Suppressor macrophage treated with lipopolysaccharide for 4 hours (primary cell): ENCODE measurements at regions not wholly inside any gene's neighbourhood (a gene's known extent, or its start where the extent isn't known, plus 50 kb on each side); places are given as distances from the start of the nearest gene placed in this dataset.

Experiments
- DNase-seq: peaks from one replicate; pipeline ENCODE4 v3.0.0-alpha.2; 2020

- DNase-seq: no peak
Observed at GRCh38 chr2:3059141-3059925, 318.3 kb downstream of the EIPR1 start.

- DNase-seq: no peak
Observed at GRCh38 chr2:3054066-3054465, 323.6 kb downstream of the EIPR1 start.

- DNase-seq: no peak
Observed at GRCh38 chr2:3051266-3051665, 326.4 kb downstream of the EIPR1 start.

GRCh38 chr2:3046170-3046865 lies 331.3 kb downstream of the EIPR1 start:
- no peak for DNase-seq

- no peak for DNase-seq
Observed at GRCh38 chr2:3045318-3045921, 332.2 kb downstream of the EIPR1 start.

- no peak for DNase-seq
Observed at GRCh38 chr2:3044587-3045317, 332.9 kb downstream of the EIPR1 start.

DNA sequence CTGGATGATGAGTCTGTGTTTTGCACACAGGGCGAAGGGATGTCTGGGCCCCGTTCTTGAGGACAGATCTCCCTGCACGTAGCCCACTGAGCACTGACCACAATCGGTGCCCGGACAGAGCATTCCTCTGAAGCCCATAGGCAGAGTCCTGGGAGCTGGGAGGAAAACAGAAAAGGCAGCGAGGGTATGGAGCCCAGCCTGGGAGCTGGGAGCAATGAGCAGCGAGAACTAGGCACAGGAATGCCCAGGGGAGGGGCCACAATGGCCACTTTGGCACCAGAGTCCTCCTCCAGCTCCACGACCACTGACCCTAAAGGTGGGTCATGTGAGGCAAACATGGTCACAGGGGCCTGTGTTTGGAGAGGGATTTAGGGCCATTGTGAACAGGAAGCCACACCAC lies 333.9 kb downstream of the EIPR1 start:
- DNase-seq: no peak

- DNase-seq: no peak
Observed at GRCh38 chr2:3042601-3043585, 334.7 kb downstream of the EIPR1 start.

DNA sequence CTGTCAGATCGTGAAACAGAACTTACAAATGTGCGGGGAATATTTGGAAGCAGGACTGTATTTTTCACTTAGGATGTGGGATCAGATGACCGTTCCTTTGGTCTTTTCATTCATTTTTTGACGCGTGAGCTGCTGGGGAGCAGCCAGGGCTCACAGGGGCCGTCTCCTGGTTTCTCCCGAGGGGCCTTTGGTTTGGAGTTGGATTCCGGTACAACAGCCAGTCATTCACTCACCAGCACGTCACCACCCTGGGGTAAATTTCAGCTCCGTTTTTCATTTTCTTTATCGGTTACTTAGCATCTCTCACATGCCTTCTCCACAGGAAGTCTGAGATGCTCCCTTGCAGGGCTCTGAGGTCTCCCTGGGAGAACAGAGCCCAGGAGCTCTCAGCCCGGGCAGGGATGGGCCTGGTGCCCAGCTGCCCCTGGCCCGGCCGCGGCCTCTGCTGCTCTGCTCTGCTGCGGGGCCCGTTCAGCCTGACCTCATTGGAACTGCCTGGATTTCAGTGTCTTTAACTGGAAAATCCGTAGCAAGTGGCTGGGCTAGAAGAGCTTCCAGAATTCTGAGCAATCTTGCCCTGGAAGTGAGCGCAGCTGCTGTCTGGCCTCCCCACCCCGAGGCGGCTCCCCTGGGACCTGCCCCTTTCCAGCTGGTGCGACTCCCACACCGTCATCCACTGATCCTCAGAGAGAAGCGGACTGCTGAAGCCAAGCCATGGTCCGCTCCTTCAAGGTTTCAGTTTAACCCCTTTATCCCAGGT lies 335.6 kb downstream of the EIPR1 start:
- no peak for DNase-seq

GRCh38 chr2:3041246-3041645 lies 336.4 kb downstream of the EIPR1 start:
- DNase-seq: no peak

DNA sequence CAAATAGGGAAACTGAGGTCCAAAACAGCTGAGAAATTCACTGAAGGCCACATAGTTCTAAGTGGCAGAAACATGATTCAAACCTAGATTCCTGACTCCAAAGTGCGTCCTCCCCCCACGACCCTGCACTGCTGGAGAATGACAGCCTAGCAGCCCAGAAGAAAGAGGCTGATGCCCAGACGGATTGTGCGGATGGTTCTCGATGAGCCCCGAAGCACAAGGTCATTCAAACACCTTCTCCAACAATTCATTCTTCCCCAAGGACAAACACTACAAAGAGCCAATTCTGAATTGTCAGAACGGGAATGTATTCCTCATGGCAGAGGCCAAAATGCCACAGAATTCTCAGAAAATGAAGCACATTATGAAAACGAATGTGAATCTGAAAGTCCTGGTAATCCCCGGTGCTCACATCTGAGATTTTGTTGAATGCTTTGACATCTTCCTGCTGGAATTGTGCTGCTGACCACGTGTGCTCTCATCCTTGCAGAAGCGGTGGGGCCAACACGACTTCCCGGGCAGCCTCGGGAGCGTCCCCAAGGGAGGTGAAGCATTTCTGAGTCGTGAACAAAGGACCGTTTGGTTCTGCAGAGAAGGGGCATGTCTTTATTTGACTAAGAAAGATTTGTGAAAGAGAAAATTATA lies 337.0 kb downstream of the EIPR1 start:
- DNase-seq: no peak

DNA sequence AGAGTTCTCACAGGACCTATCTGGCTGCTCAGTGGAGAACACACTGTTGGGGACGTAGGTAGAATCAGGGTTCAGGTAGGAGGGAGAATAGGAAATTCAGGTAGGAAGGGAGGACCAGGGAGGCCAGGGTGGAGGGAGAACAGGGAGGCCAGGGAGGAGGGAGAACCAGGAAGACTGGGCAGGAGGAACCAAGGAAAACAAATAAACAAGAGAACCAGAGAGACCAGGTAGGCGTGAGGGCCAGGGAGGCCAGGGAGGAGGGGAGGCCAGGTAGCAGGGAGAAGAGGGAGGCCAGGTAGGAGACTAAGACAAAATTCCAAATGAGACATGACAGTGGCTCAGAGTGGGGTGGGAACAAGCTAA lies 337.6 kb downstream of the EIPR1 start:
- DNase-seq: no peak

DNA sequence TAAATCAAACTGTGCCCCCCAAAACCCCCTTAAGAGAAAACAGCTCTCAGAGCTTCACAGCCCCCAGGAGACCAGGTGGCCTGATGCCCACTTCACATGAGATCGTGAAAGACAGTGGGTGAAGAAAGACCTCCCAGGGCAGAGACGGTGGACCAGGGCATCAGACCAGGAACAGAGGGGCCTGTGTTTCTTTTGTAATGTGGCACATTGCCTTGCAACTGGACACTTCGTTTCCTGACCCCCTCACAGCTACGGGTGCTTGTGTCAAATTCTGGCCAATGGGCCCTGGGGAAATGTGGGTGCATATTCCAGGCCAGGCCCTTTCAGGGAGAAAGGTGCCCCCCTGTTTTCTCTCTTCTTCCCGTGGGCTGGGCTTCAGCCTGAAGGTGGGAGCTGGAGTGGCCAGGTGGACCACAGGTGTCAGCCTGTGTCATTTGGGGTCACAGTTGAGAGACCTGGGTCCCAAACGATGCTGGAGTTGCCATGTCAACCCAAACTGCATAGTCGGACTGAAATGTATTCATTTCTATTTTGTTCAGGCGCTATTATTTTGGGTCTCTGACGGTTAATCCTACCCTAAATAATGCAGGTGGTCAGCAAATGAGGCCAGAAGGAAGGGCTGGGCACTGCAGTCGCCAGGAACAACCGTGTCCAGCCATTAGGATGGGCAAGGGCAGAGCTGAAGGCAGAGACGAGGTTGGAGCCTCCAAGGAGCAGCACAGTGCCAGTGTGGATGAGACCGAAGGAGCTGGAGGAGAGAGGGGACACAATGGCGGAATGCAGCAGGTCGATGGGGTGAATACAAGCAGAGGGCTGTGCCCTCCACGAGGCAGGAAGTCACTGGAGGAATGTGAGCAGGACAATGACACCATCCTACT lies 338.2 kb downstream of the EIPR1 start:
- no peak for DNase-seq

DNA sequence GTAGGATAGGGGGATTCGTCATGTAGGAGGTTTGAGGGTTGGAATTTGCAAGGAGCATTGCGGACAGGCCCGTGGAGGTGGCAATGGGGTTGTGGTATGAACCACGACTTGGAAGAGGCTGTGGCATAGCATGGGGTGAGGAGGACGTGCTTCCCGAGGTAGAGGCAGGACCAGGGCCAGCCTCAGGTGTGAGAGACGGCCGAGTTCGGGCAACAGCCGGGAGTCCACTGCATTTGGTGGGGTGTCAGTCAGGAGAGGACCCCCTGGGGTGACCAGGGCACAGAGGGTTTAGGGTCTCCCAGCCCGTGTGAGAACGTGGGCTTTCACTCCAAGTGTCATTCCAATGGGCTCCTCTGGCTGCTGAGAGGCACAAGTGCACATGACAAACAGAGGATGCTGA lies 339.0 kb downstream of the EIPR1 start:
- no peak for DNase-seq

DNA sequence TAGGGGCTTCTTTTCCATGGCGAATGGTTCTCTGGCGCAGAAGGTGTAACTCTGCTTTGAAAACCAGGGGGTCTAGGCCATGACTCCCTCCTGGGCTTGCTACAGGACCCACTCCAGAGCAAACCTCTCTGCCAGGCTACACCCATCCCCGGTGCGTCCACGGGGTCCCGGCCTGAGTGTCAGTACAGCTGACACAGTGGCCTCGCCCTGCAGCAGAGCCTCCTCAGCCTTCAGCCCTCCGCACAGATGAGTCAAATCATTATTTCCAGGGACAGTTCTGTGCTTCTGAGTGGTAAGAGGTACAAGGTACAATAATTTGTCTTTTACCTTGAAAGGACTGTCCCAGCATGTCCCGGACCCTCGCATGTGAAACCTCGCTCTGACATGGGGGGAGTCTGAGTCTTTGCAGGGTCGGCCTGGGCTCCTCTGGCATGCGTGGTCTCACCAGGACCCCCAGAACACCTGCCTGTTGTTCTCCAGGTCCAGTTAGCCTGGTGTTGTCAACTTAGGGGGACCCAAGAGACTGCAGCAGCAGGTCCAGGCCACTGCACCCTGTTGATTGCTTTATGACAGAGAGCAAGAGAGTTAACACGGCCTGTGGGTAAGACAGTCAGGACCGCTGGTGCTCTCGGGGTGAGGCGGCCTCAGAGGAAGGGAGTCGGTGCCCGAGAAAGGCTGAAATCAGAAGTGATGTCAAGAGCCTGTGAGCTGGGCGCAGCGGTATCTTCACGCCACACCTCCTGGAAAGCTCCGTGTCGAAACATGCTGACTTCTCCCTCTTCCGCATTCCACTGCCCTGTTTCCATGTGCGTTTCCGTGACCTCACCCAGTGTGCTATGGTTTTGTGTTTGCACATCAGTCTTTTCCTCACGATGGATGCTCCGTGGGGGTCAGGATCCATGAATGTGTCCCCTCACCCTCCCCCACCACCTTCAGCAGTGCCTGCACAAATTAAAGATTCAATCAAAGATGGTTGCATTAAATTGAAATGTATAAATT lies 340.1 kb downstream of the EIPR1 start:
- DNase-seq: no peak

DNA sequence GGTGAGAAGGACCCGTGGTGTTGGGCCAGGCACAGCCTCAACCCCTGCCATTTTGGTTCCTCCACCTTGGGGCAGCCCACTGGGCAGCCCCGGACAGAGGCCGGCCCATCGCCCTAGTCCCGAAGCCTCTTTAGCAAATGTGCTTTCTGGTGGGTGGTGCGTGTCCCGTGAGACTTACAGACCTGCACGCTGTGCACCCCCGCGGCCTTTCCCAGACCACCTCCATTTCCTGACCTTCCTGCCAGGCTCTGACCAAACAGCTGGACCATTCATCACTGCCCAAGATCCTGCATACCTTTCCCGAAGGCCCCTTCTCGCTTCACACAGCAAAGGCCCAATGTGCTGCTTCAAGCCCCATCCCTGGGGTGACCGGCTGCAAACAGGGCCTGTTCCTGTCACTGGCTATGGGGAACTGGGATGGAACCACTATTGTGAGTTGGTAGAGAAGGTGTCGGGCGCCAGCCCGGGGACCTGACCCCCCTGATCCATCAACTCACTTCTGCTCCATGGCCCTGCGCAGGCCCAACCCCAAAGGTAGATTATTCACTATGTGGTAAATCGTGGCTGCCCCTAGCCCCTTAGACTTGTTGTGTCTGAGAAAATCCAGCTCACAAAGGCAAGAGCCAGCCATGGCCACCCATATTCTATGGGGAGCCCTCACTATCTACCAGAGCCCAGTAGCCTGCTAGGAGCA lies 341.0 kb downstream of the EIPR1 start:
- DNase-seq: no peak

- DNase-seq: no peak
Observed at GRCh38 chr2:3035385-3036050, 342.1 kb downstream of the EIPR1 start.
